Tibial artery (tissue), 4 donors: ENCODE measurements at regions not wholly inside any gene's neighbourhood (a gene's known extent, or its start where the extent isn't known, plus 50 kb on each side); places are given as distances from the start of the nearest gene placed in this dataset.

ENCODE experiments used
- DNase-seq, 2 donors: peaks; one replicate each; pipeline ENCODE4 v3.0.0-alpha.2; 2019
- H3K27ac ChIP-seq, 2 donors: fragments of 200-600 bp; sonication (generic) in 1 of 2; 1 replicate in 1 of 2; 2 replicates in 1 of 2; pipeline ENCODE4 v1.5.1; 2018 to 2019; ENCODE audit warnings: mild to moderate bottlenecking in 1 of 2
- H3K27me3 ChIP-seq, 2 donors: fragments of 200-600 bp; sonication (generic) in 1 of 2; one replicate each; pipeline versions ENCODE4 v1.5.1 to v1.6.0; 2016 to 2019
- H3K36me3 ChIP-seq, 3 donors: fragments of 200-600 bp; sonication (generic) in 2 of 3; one replicate each; pipeline ENCODE4 v1.5.1; 2016 to 2019; ENCODE audit warnings: mild to moderate bottlenecking in 2 of 3
- H3K4me1 ChIP-seq, 4 donors: fragments of 200-600 bp; sonication (generic) in 2 of 4; 1 replicate in 3 of 4; 2 replicates in 1 of 4; pipeline ENCODE4 v1.5.1; 2016 to 2019
- H3K4me3 ChIP-seq, 2 donors: fragments of 200-600 bp; sonication (generic) in 1 of 2; 1 replicate in 1 of 2; 2 replicates in 1 of 2; pipeline ENCODE4 v1.5.1; 2018 to 2019; ENCODE audit warnings: mild to moderate bottlenecking in 2 of 2
- H3K9me3 ChIP-seq, 3 donors: fragments of 200-600 bp; sonication (generic) in 1 of 3; one replicate each; pipeline ENCODE4 v1.5.1; 2016 to 2019
- CTCF ChIP-seq, 2 experiments: fragments of 200-600 bp in 1 of 2; fragments of 450-650 bp in 1 of 2; IDR thresholded peaks; one replicate each; pipeline ENCODE4 v1.5.1; 2017 to 2019; ENCODE audit warnings: antibody characterized with exemption in 2 of 2, mild to moderate bottlenecking in 1 of 2, moderate library complexity in 1 of 2
- intact Hi-C: fragments of 100-400 bp; cut with DNase I; formaldehyde crosslinking; loops from one replicate; pipeline ENCODE4 v1.15.0; 2023; ENCODE audit warnings: low total_unique reads

GRCh38 chr5:156103155-156103885 lies 223.6 kb upstream of the SGCD start:
- no peak overlapping the region for H3K27ac ChIP-seq
- no peak overlapping the region for H3K4me3 ChIP-seq
- DNase-seq: no peak
- no peaks in the 10 kb centered on the region for H3K27me3 ChIP-seq
- no peak for TF ChIP-seq CTCF (IDR thresholded peaks at IDR 0.05)
- H3K9me3 ChIP-seq: no peaks in the 10 kb centered on the region
- intact Hi-C loops: no loop called here
- H3K4me1 ChIP-seq: no peaks in the 10 kb centered on the region
- no peaks in the 10 kb centered on the region for H3K36me3 ChIP-seq

GRCh38 chr5:156109317-156110023 lies 217.5 kb upstream of the SGCD start:
- Histone ChIP-seq H3K36me3 (no peaks in the 10 kb centered on the region), H3K27ac (no peak overlapping the region), H3K4me1 (no peaks in the 10 kb centered on the region), H3K4me3 (no peak overlapping the region), H3K27me3 (no peaks in the 10 kb centered on the region), H3K9me3 (no peaks in the 10 kb centered on the region)
- DNase-seq: no peak
- no peak for TF ChIP-seq CTCF (IDR thresholded peaks at IDR 0.05)
- intact Hi-C loops: no loop called here

- TF ChIP-seq CTCF (IDR thresholded peaks at IDR 0.05): no peak
- intact Hi-C loops: no loop called here
These were observed 207.3 kb upstream of the SGCD start for GRCh38 chr5:156119692-156120091.

GRCh38 chr5:156120777-156121176 lies 206.2 kb upstream of the SGCD start:
- intact Hi-C loops: no loop called here
- Histone ChIP-seq H3K4me1 (peaks cover 0 to 9% (median 0%) of the 10 kb centered on the region in 4 donors), H3K4me3 (no peak overlapping the region), H3K27ac (no peak overlapping the region), H3K36me3 (no peaks in the 10 kb centered on the region), H3K9me3 (no peaks in the 10 kb centered on the region), H3K27me3 (no peaks in the 10 kb centered on the region)
- no peak for TF ChIP-seq CTCF (IDR thresholded peaks at IDR 0.05)
- DNase-seq: no peak

More at GRCh38 chr5:156119692-156120091, 207.3 kb upstream of the SGCD start:
- H3K4me3 ChIP-seq: no peak overlapping the region
- no peak overlapping the region for H3K27ac ChIP-seq
- DNase-seq: no peak
- no peaks in the 10 kb centered on the region for H3K27me3 ChIP-seq
- peaks cover 0 to 9% (median 0%) of the 10 kb centered on the region in 4 donors for H3K4me1 ChIP-seq
- no peaks in the 10 kb centered on the region for H3K36me3 ChIP-seq
- H3K9me3 ChIP-seq: no peaks in the 10 kb centered on the region

GRCh38 chr5:156121234-156121633 lies 205.7 kb upstream of the SGCD start:
- Histone ChIP-seq H3K36me3 (no peaks in the 10 kb centered on the region), H3K27ac (no peak overlapping the region), H3K4me1 (peaks cover 0 to 9% (median 0%) of the 10 kb centered on the region in 4 donors), H3K4me3 (no peak overlapping the region), H3K9me3 (no peaks in the 10 kb centered on the region), H3K27me3 (no peaks in the 10 kb centered on the region)
- TF ChIP-seq CTCF (IDR thresholded peaks at IDR 0.05): no peak
- intact Hi-C loops: no loop called here
- no peak for DNase-seq
